K562 (cell line): ENCODE measurements at regions not wholly inside any gene's neighbourhood (a gene's known extent, or its start where the extent isn't known, plus 50 kb on each side); places are given as distances from the start of the nearest gene placed in this dataset.

Source experiments
- ATAC-seq: fragments of 200-7000 bp; cut with Tn5 transposase; 3 replicates; pipeline ENCODE4 v1.9.1; 2020; ENCODE audit warnings: moderate library complexity
- BruUV-seq: library from RNA; stranded (reverse); fragments of 400-500 nt; replicated peaks from 2 replicates; lab custom pipeline; 2021; lab: Mats Ljungman, UMichigan
- CTCF ChIA-PET: fragments of 300-600 bp; formaldehyde crosslinking; extraction: SDS; loops from one replicate; lab custom pipeline; 2021; ENCODE audit warnings: low intra/inter-chr PET ratio; lab: Yijun Ruan, JAX
- POLR2A ChIA-PET: fragments of 300-600, 350-650 bp; sonication (Branson Sonifier 250); formaldehyde crosslinking; extraction: SDS; loops from one replicate; lab custom pipeline; 2021; ENCODE audit warnings: antibody characterized with exemption, inconsistent platforms; lab: Yijun Ruan, JAX
- DNase-seq, 4 experiments: peaks; one replicate each; pipeline versions ENCODE4 v3.0.0 to v3.0.0-alpha.2; 2011 to 2018; ENCODE audit warnings: low spot score in 3 of 4, mixed read lengths in 3 of 4; ENCODE audit errors: extremely low read depth in 1 of 4
- FAIRE-seq: peaks from 2 replicates; lab custom pipeline; 2011; peaks lifted over from hg19 to GRCh38; lab: Jason Lieb, UNC
- H2AFZ ChIP-seq: 2 replicates; pipeline ENCODE4 v1.6.0; 2011; ENCODE audit warnings: low read depth, low read length, control low read depth, inconsistent platforms
- H3K27ac ChIP-seq: fragments of 200-600 bp; 3 replicates; pipeline ENCODE4 v1.8.0; 2011; ENCODE audit warnings: low read depth, mild to moderate bottlenecking, control low read depth, inconsistent platforms, low read length, moderate library complexity, mixed read lengths; ENCODE audit errors: extremely low read depth
- H3K27me3 ChIP-seq, 2 experiments: fragments of 300-600 bp in 1 of 2; 2 replicates in 1 of 2; 3 replicates in 1 of 2; pipeline versions ENCODE4 v1.6.0 to v1.8.0; 2011; ENCODE audit warnings: inconsistent platforms in 2 of 2, low read length in 2 of 2, mild to moderate bottlenecking in 1 of 2, mixed read lengths in 1 of 2, moderate library complexity in 1 of 2; ENCODE audit not compliant: control insufficient read depth in 2 of 2, insufficient read depth in 2 of 2
- H3K36me3 ChIP-seq: fragments of 300-600 bp; 3 replicates; pipeline ENCODE4 v1.8.0; 2011; ENCODE audit warnings: mild to moderate bottlenecking, low read length, inconsistent platforms; ENCODE audit not compliant: control insufficient read depth, insufficient read depth
- H3K4me1 ChIP-seq, 2 experiments: fragments of 200-600 bp in 1 of 2; replicated peaks in 1 of 2; 2 replicates in 1 of 2; 3 replicates in 1 of 2; pipeline versions ENCODE4 v1.5.1 to v1.8.0; 2011; ENCODE audit warnings: inconsistent platforms in 2 of 2, low read length in 2 of 2, mild to moderate bottlenecking in 1 of 2, mixed read lengths in 1 of 2, moderate library complexity in 1 of 2; ENCODE audit not compliant: control insufficient read depth in 2 of 2, insufficient read depth in 2 of 2
- H3K4me2 ChIP-seq: 2 replicates; pipeline ENCODE4 v1.6.1; 2011; ENCODE audit warnings: low read length, control low read depth, inconsistent platforms, mixed read lengths; ENCODE audit not compliant: insufficient read depth
- H3K4me3 ChIP-seq: fragments of 200-600 bp; sonication (generic), shearing (Covaris generic); 2 replicates; pipeline ENCODE4 v1.5.1; 2016; ENCODE audit warnings: control low read depth, inconsistent platforms
- H3K79me2 ChIP-seq: fragments of 200-600 bp; 3 replicates; pipeline ENCODE4 v1.8.0; 2011; ENCODE audit warnings: low read length, inconsistent platforms; ENCODE audit not compliant: control insufficient read depth, insufficient read depth
- H3K9ac ChIP-seq, 2 experiments: 2 replicates each; pipeline versions ENCODE4 v1.6.0 to v1.6.1; 2011; ENCODE audit warnings: low read depth in 2 of 2, low read length in 2 of 2, control low read depth in 1 of 2, inconsistent platforms in 1 of 2, mild to moderate bottlenecking in 1 of 2, mixed read lengths in 1 of 2; ENCODE audit not compliant: insufficient read depth in 1 of 2
- H3K9me1 ChIP-seq: one replicate; pipeline ENCODE4 v1.6.0; 2011; ENCODE audit warnings: inconsistent platforms, mild to moderate bottlenecking, low read length, moderate library complexity; ENCODE audit not compliant: control insufficient read depth, insufficient read depth
- H3K9me3 ChIP-seq: replicated peaks from 2 replicates; pipeline ENCODE4 v1.5.1; 2011; ENCODE audit warnings: low read depth, low read length, inconsistent platforms; ENCODE audit not compliant: control insufficient read depth, insufficient read depth
- H4K20me1 ChIP-seq: replicated peaks from 2 replicates; pipeline ENCODE4 v1.6.1; 2011; ENCODE audit warnings: low read length, inconsistent platforms, mixed read lengths; ENCODE audit not compliant: control insufficient read depth, insufficient read depth
- ATF4 ChIP-seq: fragments of 450-650 bp; formaldehyde crosslinking; IDR thresholded peaks from 2 replicates; pipeline ENCODE4 v1.4.0; 2022; ENCODE audit warnings: mild to moderate bottlenecking, moderate library complexity
- CBX8 ChIP-seq: fragments of 200-600 bp; sonication (generic); IDR thresholded peaks from 2 replicates; pipeline ENCODE4 v1.6.1; 2012; ENCODE audit warnings: borderline replicate concordance, mixed run types, low read depth, mild to moderate bottlenecking, moderate library complexity, mixed read lengths, low read length, control low read depth, inconsistent platforms; ENCODE audit not compliant: poor library complexity, severe bottlenecking; ENCODE audit errors: extremely low read depth
- ELK1 ChIP-seq: sonication (generic); formaldehyde crosslinking; IDR thresholded peaks from 2 replicates; pipeline ENCODE4 v1.8.1; 2022; ENCODE audit warnings: missing genetic modification reagents
- FOXP1 ChIP-seq: sonication (generic); formaldehyde crosslinking; IDR thresholded peaks from 2 replicates; pipeline ENCODE4 v1.8.0; 2022; ENCODE audit warnings: mild to moderate bottlenecking, missing genetic modification reagents
- HMGXB4 ChIP-seq: sonication (generic); formaldehyde crosslinking; IDR thresholded peaks from 2 replicates; pipeline ENCODE4 v1.8.1; 2023; ENCODE audit warnings: mild to moderate bottlenecking, missing genetic modification reagents
- JUNB ChIP-seq: fragments of 450-650 bp; formaldehyde crosslinking; conservative IDR thresholded peaks from 2 replicates; pipeline ENCODE4 v1.4.0; 2020; ENCODE audit warnings: mild to moderate bottlenecking
- KAT7 ChIP-seq: sonication (generic); formaldehyde crosslinking; IDR thresholded peaks from 2 replicates; pipeline ENCODE4 v1.8.0; 2022; ENCODE audit warnings: missing genetic modification reagents, mild to moderate bottlenecking, borderline replicate concordance
- MEIS2 ChIP-seq: fragments of 450-650 bp; IDR thresholded peaks from 2 replicates; pipeline ENCODE4 v1.6.1; 2014; ENCODE audit warnings: mild to moderate bottlenecking; ENCODE audit not compliant: partially characterized antibody
- PURB ChIP-seq: sonication (generic); formaldehyde crosslinking; IDR thresholded peaks from 2 replicates; pipeline ENCODE4 v1.9.0; 2021; ENCODE audit warnings: low read depth, mild to moderate bottlenecking, missing genetic modification reagents
- TEAD1 ChIP-seq, 2 experiments: fragments of 450-650 bp in 1 of 2; sonication (generic) in 1 of 2; formaldehyde crosslinking; IDR thresholded peaks; 2 replicates each; pipeline versions ENCODE4 v1.4.0 to v1.8.0; 2020 to 2022; ENCODE audit warnings: mild to moderate bottlenecking in 2 of 2, missing genetic modification reagents in 1 of 2
- ZKSCAN1 ChIP-seq: fragments of 150-350 bp; IDR thresholded peaks from 2 replicates; pipeline ENCODE4 v1.6.1; 2016; ENCODE audit warnings: low read depth, low read length
- WGBS: fragments of 100-300 bp; shearing (Covaris generic); methylation state at CpG from one replicate; pipeline ENCODE4 v1.1.6; 2016; ENCODE audit warnings: low coverage, mixed read lengths; ENCODE audit not compliant: insufficient coverage; ENCODE audit errors: missing lambda C conversion rate; 5-methylcytosine and 5-hydroxymethylcytosine counted together
- in situ Hi-C: fragments of 300-500 bp; cut with MboI; formaldehyde crosslinking; loops from 4 replicates; pipeline ENCODE4 v1.15.0; 2018; ENCODE audit warnings: inconsistent platforms, mixed read lengths
- intact Hi-C: fragments of 100-400 bp; cut with micrococcal nuclease; formaldehyde crosslinking; loops from 2 replicates; pipeline ENCODE4 v1.14.2; 2022
- TF ChIP-seq, protein P1 (sequence below): fragments of 450-650 bp; formaldehyde crosslinking; IDR thresholded peaks from 2 replicates; pipeline ENCODE4 v1.4.0; 2020; ENCODE audit warnings: mild to moderate bottlenecking, mixed read lengths

DNA sequence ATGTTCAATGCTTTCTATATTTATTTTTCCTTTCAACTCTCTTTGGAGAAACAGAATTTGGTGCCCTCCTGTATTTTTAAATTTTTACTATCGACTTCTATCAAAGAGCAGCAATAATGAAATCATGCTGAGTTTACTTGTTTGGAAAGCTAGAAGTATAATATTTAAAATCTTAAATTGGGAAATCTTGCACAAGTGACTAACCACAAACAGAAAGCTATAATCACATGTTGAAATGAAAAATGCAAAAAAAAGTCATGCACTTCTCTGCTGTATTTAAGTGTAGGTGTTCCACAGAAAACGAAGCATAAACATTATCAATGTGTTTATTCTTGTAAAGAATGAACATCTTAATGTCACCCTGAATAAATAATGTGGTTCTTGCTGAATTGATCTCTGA lies 306.1 kb downstream of the PCDH18 start:
- no peak overlapping the region for H3K27ac ChIP-seq
- H3K9me3 ChIP-seq: no peaks in the 10 kb centered on the region
- H4K20me1 ChIP-seq: no peaks in the 10 kb centered on the region
- POLR2A ChIA-PET: no interaction called here
- CTCF ChIA-PET: no interaction called here
- H2AFZ ChIP-seq: no peak overlapping the region
- WGBS: 0% methylated on average over 2 of the region's 2 CpGs
- H3K9ac ChIP-seq: no peak overlapping the region
- H3K27me3 ChIP-seq: no peaks in the 10 kb centered on the region
- no peaks in the 10 kb centered on the region for H3K4me1 ChIP-seq
- intact Hi-C loops (no loop called here), in situ Hi-C loops (no loop called here)
- H3K36me3 ChIP-seq: no peaks in the 10 kb centered on the region
- no peaks in the 10 kb centered on the region for H3K79me2 ChIP-seq
- no peak for DNase-seq
- H3K9me1 ChIP-seq: no peaks in the 10 kb centered on the region
- BruUV-seq: no TSS peak
- no peak for FAIRE-seq
- ATAC-seq: no peak
- no peak overlapping the region for H3K4me2 ChIP-seq
- TF ChIP-seq HMGXB4 (CRISPR knock-in tag): no peak
- TF ChIP-seq PURB (CRISPR knock-in tag): no peak
- TF ChIP-seq ELK1 (CRISPR knock-in tag): no peak
- TF ChIP-seq ZKSCAN1: no peak
- TF ChIP-seq CBX8: no peak
- TF ChIP-seq, protein P1, sequence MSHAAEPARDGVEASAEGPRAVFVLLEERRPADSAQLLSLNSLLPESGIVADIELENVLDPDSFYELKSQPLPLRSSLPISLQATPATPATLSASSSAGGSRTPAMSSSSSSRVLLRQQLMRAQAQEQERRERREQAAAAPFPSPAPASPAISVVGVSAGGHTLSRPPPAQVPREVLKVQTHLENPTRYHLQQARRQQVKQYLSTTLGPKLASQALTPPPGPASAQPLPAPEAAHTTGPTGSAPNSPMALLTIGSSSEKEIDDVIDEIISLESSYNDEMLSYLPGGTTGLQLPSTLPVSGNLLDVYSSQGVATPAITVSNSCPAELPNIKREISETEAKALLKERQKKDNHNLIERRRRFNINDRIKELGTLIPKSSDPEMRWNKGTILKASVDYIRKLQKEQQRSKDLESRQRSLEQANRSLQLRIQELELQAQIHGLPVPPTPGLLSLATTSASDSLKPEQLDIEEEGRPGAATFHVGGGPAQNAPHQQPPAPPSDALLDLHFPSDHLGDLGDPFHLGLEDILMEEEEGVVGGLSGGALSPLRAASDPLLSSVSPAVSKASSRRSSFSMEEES (CRISPR knock-in tag): no peak
- no peak for TF ChIP-seq TEAD1 (CRISPR knock-in tag; IDR thresholded peaks at IDR 0.05)
- TF ChIP-seq ATF4 (CRISPR knock-in tag): no peak
- no peak for TF ChIP-seq FOXP1 (CRISPR knock-in tag)
- TF ChIP-seq KAT7 (CRISPR knock-in tag): no peak
- no peak for TF ChIP-seq MEIS2
- TF ChIP-seq JUNB (CRISPR knock-in tag): no peak
- no peak overlapping the region for H3K4me3 ChIP-seq
